Mucosa of rectum (tissue), 2 donors: ENCODE measurements at regions not wholly inside any gene's neighbourhood (a gene's known extent, or its start where the extent isn't known, plus 50 kb on each side); places are given as distances from the start of the nearest gene placed in this dataset.

Experiments used
- H3K27ac ChIP-seq, 2 donors: one replicate each; pipeline ENCODE4 v1.7.0; 2013; ENCODE audit warnings: inconsistent platforms in 2 of 2, low read depth in 2 of 2, low read length in 2 of 2
- H3K27me3 ChIP-seq, 2 donors: one replicate each; pipeline ENCODE4 v1.7.0; 2013; ENCODE audit warnings: low read length in 2 of 2; ENCODE audit not compliant: control insufficient read depth in 2 of 2, insufficient read depth in 2 of 2
- H3K36me3 ChIP-seq, 2 donors: one replicate each; pipeline ENCODE4 v1.7.0; 2013; ENCODE audit warnings: low read length in 2 of 2; ENCODE audit not compliant: control insufficient read depth in 2 of 2, insufficient read depth in 2 of 2
- H3K4me1 ChIP-seq, 2 donors: one replicate each; pipeline ENCODE4 v1.7.0; 2013; ENCODE audit warnings: low read length in 2 of 2, mild to moderate bottlenecking in 1 of 2; ENCODE audit not compliant: control insufficient read depth in 2 of 2, insufficient read depth in 2 of 2
- H3K4me3 ChIP-seq, 2 donors: one replicate each; pipeline ENCODE4 v1.7.0; 2013; ENCODE audit warnings: low read length in 2 of 2
- H3K9ac ChIP-seq, 2 donors: one replicate each; pipeline ENCODE4 v1.7.0; 2013; ENCODE audit warnings: low read length in 2 of 2, low read depth in 1 of 2, mild to moderate bottlenecking in 1 of 2
- H3K9me3 ChIP-seq, 2 donors: one replicate each; pipeline ENCODE4 v1.7.0; 2013; ENCODE audit warnings: low read length in 2 of 2; ENCODE audit not compliant: control insufficient read depth in 2 of 2
- donor health status: healthy.
- donor health status: Normal muscosa, but diverticular disease.

DNA sequence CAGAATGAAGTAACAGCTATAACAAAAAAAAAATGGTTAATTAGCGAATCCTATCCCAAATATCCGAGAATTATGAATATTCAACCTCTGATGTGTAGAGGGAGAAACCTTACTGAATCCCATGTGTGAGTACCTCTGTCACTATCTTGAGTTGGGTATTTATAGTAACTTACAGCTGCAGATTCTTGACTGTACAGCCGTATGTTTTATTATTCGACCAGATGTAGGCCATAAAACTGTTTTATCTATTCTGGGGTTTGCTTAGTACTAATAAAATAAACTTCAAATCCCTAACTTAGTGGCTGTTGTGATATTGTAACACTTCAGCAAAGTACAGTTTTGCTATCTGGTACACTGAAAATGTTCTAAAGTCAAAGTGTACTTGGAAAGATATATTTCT lies 120.0 kb downstream of the EFNB2 start:
- Histone ChIP-seq H3K27me3 (no peaks in the 10 kb centered on the region), H3K36me3 (no peaks in the 10 kb centered on the region), H3K4me3 (no peak overlapping the region), H3K27ac (no peak overlapping the region), H3K4me1 (no peaks in the 10 kb centered on the region), H3K9ac (no peak overlapping the region), H3K9me3 (no peaks in the 10 kb centered on the region)

- no peaks in the 10 kb centered on the region for H3K9me3 ChIP-seq
- H3K27ac ChIP-seq: no peak overlapping the region
- no peak overlapping the region for H3K4me3 ChIP-seq
- no peaks in the 10 kb centered on the region for H3K4me1 ChIP-seq
- H3K9ac ChIP-seq: no peak overlapping the region
- no peaks in the 10 kb centered on the region for H3K27me3 ChIP-seq
- no peaks in the 10 kb centered on the region for H3K36me3 ChIP-seq
Observed at GRCh38 chr13:106407338-106407737, 128.1 kb downstream of the EFNB2 start.

GRCh38 chr13:106405731-106406130 lies 129.7 kb downstream of the EFNB2 start:
- H3K27ac ChIP-seq: no peak overlapping the region
- no peaks in the 10 kb centered on the region for H3K4me1 ChIP-seq
- no peaks in the 10 kb centered on the region for H3K36me3 ChIP-seq
- H3K9ac ChIP-seq: no peak overlapping the region
- no peak overlapping the region for H3K4me3 ChIP-seq
- no peaks in the 10 kb centered on the region for H3K27me3 ChIP-seq
- no peaks in the 10 kb centered on the region for H3K9me3 ChIP-seq

- no peak overlapping the region for H3K4me3 ChIP-seq
- no peak overlapping the region for H3K27ac ChIP-seq
- H3K36me3 ChIP-seq: no peaks in the 10 kb centered on the region
- H3K9ac ChIP-seq: no peak overlapping the region
- H3K9me3 ChIP-seq: no peaks in the 10 kb centered on the region
- H3K27me3 ChIP-seq: no peaks in the 10 kb centered on the region
- no peaks in the 10 kb centered on the region for H3K4me1 ChIP-seq
Observed at GRCh38 chr13:106403280-106403679, 132.2 kb downstream of the EFNB2 start.

GRCh38 chr13:106402866-106403265 lies 132.6 kb downstream of the EFNB2 start:
- no peaks in the 10 kb centered on the region for H3K4me1 ChIP-seq
- no peaks in the 10 kb centered on the region for H3K9me3 ChIP-seq
- H3K9ac ChIP-seq: no peak overlapping the region
- no peaks in the 10 kb centered on the region for H3K27me3 ChIP-seq
- no peak overlapping the region for H3K27ac ChIP-seq
- H3K36me3 ChIP-seq: no peaks in the 10 kb centered on the region
- no peak overlapping the region for H3K4me3 ChIP-seq

GRCh38 chr13:106401081-106401480 lies 134.4 kb downstream of the EFNB2 start:
- H3K4me1 ChIP-seq: no peaks in the 10 kb centered on the region
- H3K27ac ChIP-seq: no peak overlapping the region
- H3K27me3 ChIP-seq: no peaks in the 10 kb centered on the region
- H3K9ac ChIP-seq: no peak overlapping the region
- H3K4me3 ChIP-seq: no peak overlapping the region
- no peaks in the 10 kb centered on the region for H3K9me3 ChIP-seq
- no peaks in the 10 kb centered on the region for H3K36me3 ChIP-seq

GRCh38 chr13:106400289-106400688 lies 135.2 kb downstream of the EFNB2 start:
- Histone ChIP-seq H3K36me3 (no peaks in the 10 kb centered on the region), H3K9ac (no peak overlapping the region), H3K27ac (no peak overlapping the region), H3K4me1 (no peaks in the 10 kb centered on the region), H3K4me3 (no peak overlapping the region), H3K9me3 (no peaks in the 10 kb centered on the region), H3K27me3 (no peaks in the 10 kb centered on the region)

GRCh38 chr13:106398289-106398688 lies 137.2 kb downstream of the EFNB2 start:
- Histone ChIP-seq H3K36me3 (no peaks in the 10 kb centered on the region), H3K9ac (no peak overlapping the region), H3K9me3 (no peaks in the 10 kb centered on the region), H3K4me3 (no peak overlapping the region), H3K27me3 (no peaks in the 10 kb centered on the region), H3K27ac (no peak overlapping the region), H3K4me1 (no peaks in the 10 kb centered on the region)

DNA sequence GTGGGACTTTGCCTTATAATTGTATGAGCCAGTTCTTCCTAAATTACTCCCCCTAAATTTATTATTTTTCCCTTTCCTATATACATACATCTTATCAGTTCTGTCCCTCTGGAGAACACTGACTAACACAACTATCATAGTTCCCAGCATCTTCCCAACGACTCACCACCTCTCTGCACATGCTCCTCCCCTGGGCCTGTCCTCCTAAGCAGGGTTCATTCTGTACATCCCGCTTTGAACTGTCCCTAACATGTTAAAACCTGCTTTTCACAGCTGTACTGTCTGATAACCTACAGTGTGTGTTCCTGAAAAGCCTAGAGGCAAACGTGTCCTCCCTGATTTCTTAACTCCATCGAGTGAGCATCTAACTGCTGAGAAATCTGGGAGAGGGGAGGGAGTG lies 141.7 kb downstream of the EFNB2 start:
- Histone ChIP-seq H3K9ac (no peak overlapping the region), H3K27ac (no peak overlapping the region), H3K27me3 (no peaks in the 10 kb centered on the region), H3K36me3 (no peaks in the 10 kb centered on the region), H3K4me1 (peaks cover 0 to 2% of the 10 kb centered on the region in 2 donors), H3K4me3 (no peak overlapping the region), H3K9me3 (no peaks in the 10 kb centered on the region)

GRCh38 chr13:106391681-106392080 lies 143.8 kb downstream of the EFNB2 start:
- H3K4me1 ChIP-seq: peaks cover 0 to 2% of the 10 kb centered on the region in 2 donors
- no peak overlapping the region for H3K4me3 ChIP-seq
- H3K27ac ChIP-seq: no peak overlapping the region
- no peaks in the 10 kb centered on the region for H3K36me3 ChIP-seq
- H3K27me3 ChIP-seq: no peaks in the 10 kb centered on the region
- no peak overlapping the region for H3K9ac ChIP-seq
- H3K9me3 ChIP-seq: no peaks in the 10 kb centered on the region

- Histone ChIP-seq H3K27me3 (no peaks in the 10 kb centered on the region), H3K9me3 (no peaks in the 10 kb centered on the region), H3K36me3 (no peaks in the 10 kb centered on the region), H3K9ac (no peak overlapping the region), H3K27ac (no peak overlapping the region), H3K4me3 (no peak overlapping the region), H3K4me1 (peaks cover 0 to 2% of the 10 kb centered on the region in 2 donors)
Observed at GRCh38 chr13:106391271-106391670, 144.2 kb downstream of the EFNB2 start.
